Activated gamma-delta T cell treated with Interleukin-2 at 50 U/mL for 16 hours (primary cell): ENCODE measurements at regions not wholly inside any gene's neighbourhood (a gene's known extent, or its start where the extent isn't known, plus 50 kb on each side); places are given as distances from the start of the nearest gene placed in this dataset.

Experiments
- DNase-seq: peaks from one replicate; pipeline ENCODE4 v3.0.0-alpha.2; 2020

GRCh38 chr12:14156606-14157005, 175.2 kb upstream of the GRIN2B start:
- no peak for DNase-seq

DNA sequence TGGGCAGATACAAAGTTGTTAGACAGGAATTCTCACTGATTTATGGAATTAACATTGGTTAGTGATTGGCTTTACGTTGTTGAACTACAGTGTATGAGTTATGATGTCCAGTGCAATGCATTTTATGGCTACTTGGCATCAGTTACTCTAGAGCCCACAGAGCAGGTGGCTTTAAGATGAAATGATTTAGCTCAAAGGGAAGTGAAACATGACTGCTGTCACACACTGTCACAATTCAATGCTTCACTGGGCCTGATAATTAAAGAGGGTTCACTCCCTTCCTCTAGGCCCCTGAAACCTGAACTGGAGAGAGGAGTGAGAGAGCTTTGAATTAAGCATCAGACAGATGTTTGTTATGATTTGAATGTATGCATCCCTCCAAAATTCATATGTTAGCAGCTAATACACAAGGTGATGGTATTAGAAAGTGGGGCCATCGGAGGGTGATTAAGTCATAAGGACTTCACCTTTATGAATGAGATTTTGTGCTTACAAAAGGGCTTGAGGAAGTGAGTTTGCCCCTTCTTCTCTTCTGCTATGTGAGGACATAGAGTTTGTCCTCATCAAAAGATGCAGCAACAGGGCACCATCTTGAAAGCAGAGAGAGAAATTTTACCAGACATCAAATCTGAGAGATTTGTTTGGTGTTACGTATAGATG, 175.8 kb upstream of the GRIN2B start:
- no peak for DNase-seq

DNA sequence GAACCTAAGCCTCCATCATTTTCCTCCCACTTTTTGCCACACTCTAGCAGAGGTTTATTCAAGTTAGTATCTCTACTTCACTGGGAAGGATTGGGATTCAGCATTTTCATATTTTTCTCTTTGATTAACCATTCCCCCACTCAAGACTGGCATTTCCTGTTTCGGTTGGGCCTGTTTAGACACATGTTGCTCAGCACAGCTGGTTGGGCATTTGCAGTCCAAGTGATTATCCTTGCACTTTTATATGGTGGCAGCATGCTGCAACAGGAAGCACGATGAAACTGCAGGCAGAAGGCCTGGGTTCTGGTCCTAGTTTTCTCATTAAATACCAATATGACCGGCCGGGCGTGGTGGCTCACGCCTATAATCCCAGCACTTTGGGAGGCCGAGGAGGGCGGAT, 182.9 kb upstream of the GRIN2B start:
- DNase-seq = no peak

DNA sequence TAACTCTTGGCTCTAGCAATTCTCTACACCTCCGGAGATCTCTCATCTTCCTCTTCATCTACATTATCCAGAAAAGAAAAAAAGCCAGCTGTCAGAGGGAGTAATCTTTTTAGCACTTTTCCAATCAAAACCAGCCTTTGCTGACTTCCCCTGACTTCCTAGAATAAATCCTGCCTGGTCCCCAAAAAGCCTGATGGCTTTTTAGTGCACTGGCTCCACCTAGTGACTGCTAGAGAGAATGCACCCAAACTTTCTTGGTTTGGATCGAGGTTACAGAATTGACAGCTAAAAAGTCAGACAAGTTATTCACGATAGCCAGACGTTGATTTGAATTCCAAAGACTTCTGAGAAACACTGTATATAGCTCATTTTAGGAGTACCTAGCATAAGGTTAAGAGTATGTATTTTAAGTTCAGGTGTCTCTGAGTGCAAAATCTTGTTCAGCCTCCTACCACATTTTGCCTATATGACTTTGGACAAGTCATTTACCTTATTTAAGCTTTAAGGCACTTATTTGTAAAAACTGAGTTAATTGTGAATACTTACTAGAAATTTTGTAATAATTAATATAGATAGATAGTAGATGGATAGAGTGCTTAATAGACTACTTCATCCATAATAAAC, 185.7 kb upstream of the GRIN2B start:
- peak; percentile 32 for DNase-seq

GRCh38 chr12:14169281-14169680, 187.9 kb upstream of the GRIN2B start:
- no peak for DNase-seq

- DNase-seq = no peak
These were observed 189.7 kb upstream of the GRIN2B start for GRCh38 chr12:14171106-14171505.

- DNase-seq = no peak
These were observed 190.3 kb upstream of the ATF7IP start for GRCh38 chr12:14175206-14175605.

DNA sequence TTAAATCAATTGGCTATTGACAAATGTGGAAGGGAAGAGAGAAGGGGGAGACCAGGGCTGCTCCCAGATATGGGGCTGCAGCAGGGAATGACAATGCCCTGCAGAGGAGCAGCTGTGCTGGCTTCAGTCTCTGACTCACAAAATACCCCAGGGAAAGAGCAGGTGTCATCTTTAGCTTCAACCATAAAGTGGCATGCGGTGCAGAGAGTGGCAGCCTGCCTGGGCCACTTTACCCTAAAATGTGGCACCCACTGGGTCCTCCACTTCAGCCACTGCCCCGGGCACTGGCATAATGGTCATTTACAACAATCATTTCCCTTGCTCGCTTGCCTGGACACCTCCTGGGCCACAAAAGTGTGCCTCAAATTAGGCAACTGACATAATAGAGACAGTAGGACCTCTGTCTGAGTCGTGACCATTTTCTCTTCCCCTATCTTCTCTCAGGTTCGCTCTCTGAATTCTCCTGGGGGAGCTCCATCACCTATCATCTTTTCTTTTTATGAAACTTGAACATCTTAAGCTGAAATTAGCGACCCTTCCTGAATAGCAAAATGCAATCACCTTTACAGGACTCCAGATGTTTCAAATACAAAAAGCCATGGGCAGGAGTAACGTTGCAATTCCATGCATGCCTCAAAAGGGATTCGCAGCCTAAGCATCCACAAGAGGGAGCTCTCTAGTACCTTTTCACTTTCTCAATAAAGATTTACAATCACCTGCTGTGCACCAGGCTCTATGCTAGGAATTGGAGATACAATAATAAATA, 179.9 kb upstream of the ATF7IP start:
- DNase-seq = no peak

DNA sequence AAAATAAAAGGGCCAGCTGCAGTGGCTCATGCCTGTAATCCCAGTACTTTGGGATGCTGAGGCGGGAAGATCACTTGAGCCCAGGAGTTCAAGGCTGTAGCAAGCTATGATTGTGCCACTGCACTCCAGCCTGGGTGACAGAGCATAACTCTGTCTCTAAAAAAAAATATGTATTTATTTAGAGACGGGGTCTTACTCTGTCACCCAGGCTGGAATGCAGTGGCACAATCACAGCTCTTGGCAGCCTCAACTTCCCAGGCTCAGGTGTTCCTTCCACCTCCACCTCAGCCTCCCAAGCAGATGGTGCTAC, 179.3 kb upstream of the ATF7IP start:
- no peak for DNase-seq

DNA sequence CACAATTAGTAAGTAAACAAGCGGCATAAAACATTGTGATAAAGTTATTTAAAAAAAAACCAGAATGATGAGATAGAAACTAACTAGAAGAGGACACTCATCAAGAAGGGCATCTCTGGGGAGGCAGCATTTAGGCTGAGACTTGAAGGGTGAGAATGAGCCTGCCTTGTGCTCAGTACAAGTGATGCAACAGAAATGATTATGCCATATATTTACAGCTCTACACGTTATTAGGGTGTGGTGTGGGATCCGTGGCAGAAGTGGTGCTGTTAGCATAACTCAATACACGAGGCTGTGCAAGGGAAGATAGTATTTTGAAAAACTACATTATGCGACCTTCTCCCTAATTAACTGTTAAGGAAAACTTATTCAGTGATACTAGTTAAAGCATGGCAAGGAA, 178.5 kb upstream of the ATF7IP start:
- no peak for DNase-seq

DNA sequence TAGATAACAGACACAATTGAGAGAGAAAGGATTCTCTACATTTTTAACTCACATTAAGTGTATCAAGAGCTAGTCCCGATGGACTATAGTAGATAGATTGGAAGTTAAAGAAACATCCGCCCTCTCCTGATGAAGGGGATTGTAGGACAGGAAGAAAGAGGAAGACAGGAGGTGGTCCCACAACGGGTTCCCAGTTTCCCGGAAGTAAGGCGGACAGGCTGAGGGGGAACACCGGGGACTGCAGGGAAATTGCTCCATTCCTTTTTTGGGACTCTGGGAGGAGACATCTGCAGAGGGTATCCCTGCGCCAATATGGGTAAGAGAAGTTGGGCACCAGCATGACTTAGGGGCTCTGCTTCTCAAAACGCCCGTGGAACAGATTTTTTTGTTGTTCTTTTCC, 177.5 kb upstream of the ATF7IP start:
- no peak for DNase-seq

- DNase-seq = no peak
These were observed 176.7 kb upstream of the ATF7IP start for GRCh38 chr12:14188744-14189143.

DNA sequence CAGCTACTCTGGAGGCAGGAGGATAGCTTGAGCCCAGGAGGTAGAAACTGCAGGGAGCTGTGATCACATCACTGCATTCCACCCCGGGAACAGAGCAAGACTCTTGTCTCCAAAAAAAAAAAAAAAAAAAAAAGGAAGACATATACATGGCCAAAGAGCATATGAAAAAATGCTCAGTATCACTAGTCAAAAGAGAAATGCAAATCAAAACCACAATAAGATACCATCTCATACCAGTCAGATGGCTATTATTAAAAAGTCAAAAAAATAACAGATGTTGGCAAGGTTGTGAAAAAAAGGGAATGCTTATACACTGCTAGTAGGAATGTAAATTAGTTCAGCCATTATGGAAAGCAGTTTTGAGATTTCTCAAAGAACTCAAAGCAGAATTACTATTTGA, 174.8 kb upstream of the ATF7IP start:
- DNase-seq = no peak

DNA sequence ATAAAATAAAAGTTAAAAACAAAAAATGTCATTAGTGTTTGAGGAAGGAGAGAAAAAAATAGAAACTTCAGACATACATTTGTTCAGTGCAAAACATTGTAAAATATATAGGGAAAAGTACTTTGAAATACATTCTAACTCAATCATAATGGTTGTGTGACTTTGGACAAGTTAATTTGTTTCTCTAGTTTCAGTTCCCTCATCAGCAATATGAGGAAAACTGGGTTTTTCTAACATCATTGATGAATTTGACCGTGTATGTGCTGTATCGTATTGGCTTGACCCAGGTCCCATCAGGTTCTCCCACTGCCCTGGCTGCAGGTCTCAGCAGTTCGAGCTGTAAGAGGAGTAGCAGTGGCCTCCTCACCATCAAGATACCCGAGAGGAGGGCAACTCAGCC, 173.9 kb upstream of the ATF7IP start:
- no peak for DNase-seq

DNA sequence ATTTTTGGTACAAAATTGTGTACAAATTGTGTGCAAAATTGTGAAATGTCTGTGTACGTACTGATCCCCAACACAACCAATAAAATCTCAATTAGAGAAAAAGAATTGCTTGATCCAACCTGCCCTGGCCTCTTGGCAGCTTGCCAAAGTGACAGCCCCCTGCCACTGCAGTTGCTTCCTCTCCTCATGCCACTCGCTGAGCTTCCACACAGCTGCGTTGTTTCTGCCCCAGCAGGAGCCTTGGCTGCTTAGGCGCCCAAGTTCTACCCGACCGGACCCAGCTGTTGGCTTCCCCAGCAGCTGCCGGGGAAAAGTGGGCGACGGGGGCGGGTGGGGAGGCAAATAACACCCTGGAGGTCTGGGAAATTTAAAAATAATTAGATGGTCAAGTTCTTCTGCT, 171.8 kb upstream of the ATF7IP start:
- no peak for DNase-seq

DNA sequence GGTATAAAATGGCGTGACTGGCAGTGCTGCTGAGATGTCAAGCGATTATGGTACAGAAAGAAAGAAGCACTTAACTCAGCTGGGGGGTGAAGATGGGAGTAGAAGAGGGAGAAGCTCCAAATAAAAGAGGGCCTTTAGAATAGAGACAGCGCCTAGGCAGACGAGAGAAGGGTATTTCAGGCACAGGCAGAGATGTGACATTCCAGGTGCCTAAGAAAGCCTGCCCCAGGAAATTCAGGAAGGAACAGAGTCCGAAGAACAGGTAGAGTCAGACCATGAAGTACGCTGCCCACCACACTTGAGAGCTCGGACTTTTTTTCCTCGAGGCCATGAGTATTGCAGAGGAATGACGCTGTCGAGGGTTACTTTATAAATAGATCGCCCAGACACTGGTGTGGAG, 170.9 kb upstream of the ATF7IP start:
- DNase-seq = no peak

DNA sequence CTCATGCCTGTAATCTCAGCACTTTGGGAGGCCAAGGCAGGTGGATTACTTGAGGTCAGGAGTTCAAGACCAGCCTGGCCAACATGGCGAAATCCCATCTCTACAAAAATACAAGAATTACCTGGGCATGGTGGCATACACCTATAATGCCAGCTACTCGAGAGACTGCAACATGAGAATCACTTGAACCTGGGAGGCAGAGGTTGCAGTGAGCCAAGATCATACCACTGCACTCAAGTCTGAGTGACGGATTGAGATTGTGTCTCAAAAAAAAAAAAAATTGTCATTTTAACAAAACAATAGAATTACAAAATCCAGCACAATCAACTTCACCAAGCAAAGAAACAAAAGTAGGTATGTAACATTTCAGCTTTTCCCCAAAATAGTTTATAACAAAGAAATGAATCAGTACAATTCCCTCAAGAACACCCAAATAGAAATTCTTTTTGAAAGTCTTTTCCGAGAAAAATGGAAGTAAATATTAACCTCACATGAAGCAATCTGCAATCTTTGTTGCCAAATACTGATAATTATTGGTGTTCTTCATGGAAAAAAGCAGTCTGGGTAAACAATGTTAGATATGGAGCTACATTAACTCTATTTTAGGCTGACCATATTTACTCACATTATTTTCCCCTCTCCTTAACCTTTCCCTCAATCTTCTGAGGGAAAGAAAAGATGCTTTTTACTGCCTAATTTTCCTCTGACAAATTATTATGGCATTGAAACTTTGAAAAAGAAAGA, 165.9 kb upstream of the ATF7IP start:
- DNase-seq = no peak

GRCh38 chr12:14200598-14200997, 164.9 kb upstream of the ATF7IP start:
- DNase-seq = no peak

DNA sequence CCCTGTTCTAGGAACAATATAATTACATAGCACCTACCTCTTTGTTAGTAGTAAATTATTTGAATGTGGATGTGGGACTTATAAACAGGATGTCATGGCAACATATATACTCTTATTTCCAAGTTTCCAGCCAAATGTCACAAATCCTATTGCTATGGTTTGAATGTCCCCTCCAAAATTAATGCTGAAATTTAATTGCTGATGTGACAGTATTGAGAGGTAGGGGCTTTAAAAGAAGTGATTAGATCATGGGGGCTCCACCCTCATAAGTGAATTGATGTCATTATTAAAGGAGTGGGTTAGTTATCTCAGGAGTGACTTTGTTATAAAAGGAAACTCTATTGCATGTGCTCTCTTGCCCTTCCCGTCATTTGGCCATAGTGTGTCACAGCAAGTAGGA, 164.2 kb upstream of the ATF7IP start:
- DNase-seq = no peak

GRCh38 chr12:14207905-14208551, 157.5 kb upstream of the ATF7IP start:
- DNase-seq = no peak

GRCh38 chr12:14211947-14212387, 153.5 kb upstream of the ATF7IP start:
- DNase-seq = no peak

GRCh38 chr12:14213542-14213941, 151.9 kb upstream of the ATF7IP start:
- no peak for DNase-seq

DNA sequence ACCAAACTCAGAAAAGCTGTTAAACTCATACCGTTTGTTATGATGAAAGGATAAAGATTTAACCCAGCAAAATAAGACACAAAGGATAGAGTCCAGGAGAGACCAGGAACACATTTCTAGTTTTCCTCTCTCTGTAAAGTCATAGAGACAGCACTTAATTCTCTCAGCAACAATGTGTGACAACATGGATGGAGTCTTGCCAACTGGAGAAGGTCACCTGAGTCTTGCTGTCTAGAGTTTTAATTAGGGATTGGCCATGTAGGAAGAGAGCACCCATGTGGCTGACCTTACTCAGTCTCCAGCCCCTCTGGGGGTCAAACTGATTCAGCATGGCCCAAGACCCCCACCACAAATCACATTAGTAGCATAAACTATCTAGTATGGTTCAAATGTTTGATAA, 151.0 kb upstream of the ATF7IP start:
- no peak for DNase-seq
